Stimulated activated CD8-positive, alpha-beta memory T cell treated with anti-CD3 and anti-CD28 coated beads, Interleukin-2, amount 100 ng/mL, for 48 hours (primary cell): ENCODE measurements at regions not wholly inside any gene's neighbourhood (a gene's known extent, or its start where the extent isn't known, plus 50 kb on each side); places are given as distances from the start of the nearest gene placed in this dataset.
A peak's percentile ranks its signal among the peaks of the same experiment; 100 is the strongest.
"Not testable (repeated sequence)": the region's sequence is repeated elsewhere in the genome, so short reads cannot be mapped to it uniquely, and the experiment has no call there.

Source experiments
- DNase-seq, 2 donors: peaks; one replicate each; pipeline ENCODE4 v3.0.0-alpha.2; 2020; ENCODE audit warnings: low read depth in 2 of 2

GRCh38 chr5:92561411-92561959, 1019.5 kb downstream of the NR2F1-AS1 start:
- no peak for DNase-seq

DNA sequence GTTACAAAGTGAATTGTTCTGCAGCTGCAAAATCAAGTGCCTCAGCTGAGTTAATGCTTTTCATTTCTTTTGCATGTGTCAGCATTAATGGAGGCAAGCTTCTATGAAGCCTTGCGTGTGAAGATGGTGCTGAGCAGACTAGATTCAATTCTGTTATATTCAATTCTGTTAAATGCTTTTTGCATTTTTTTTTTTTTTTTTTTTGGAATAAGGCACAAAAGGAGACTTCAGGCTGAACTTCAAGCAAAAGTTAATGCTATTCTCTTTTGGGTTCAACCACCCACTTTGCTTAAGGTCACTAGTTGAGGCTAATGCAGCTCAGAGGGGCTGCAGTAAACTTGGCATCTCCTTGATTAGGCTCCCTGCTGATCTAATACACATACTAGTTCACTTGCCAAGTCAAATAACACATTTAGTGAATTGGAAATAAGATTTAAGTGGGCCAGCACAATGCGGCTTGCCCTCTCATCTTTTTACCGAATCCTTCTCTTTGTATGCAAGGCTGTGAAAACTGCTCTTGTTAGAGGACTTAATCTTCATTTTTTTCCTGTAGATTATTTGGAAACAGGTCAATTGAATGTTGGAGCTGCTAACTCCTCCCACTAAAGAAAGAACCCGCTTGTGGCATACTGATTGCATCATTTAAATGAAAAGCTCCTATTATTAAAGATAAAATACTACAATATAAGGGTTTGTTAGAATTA, 1020.2 kb downstream of the NR2F1-AS1 start:
- DNase-seq = no peak

DNA sequence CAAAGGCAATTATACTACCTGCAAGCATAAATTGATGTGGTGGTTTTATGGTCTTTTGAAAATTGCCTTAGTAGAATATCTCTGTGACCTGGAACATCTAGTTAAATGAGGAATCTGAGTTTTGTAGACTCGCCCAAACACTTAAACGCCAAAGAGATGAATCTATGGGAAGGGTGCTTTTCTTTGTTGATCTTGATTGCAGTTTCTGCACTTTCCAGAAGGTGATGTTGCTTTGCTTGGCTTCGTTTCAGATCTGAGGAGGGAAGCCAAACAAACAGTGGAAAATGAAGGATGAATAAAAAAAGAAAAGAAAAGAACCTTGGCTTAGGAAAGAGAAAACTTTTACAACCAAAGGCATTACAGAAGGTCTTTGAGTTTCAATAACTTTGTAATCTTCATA, 1021.2 kb downstream of the NR2F1-AS1 start:
- no peak for DNase-seq

- no peak for DNase-seq
Observed at GRCh38 chr5:92559331-92559730, 1021.7 kb downstream of the NR2F1-AS1 start.

GRCh38 chr5:92556747-92557146, 1024.3 kb downstream of the NR2F1-AS1 start:
- no peak for DNase-seq

DNA sequence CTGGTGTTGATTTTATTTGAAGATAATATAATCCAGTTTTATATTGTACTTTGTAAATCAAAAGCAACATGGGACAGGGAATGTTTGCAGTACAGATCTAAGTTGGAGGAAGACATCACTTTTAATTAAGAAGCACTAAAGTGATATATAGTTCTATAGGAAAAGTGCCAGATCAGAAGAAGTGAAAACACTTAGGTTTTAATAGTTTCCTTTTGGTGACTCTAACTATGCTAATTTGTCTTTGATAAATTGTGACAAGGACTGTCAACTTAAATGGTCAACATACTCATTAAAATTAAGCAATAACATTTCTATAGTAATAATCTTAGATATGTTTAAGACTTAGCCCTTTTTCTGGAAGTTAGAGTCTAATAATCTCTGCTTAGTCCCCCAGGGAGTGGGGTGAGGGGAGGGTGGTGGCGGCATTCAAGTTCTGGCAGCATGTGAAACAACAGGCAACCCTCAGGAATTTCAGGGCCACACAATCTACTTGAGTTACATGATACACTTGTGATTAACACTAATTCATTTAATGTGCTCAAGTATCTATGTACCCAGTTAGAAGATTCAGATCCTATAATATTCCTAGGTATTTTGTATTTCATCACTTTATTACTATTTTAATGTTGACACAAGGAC, 1026.5 kb downstream of the NR2F1-AS1 start:
- DNase-seq = no peak

DNA sequence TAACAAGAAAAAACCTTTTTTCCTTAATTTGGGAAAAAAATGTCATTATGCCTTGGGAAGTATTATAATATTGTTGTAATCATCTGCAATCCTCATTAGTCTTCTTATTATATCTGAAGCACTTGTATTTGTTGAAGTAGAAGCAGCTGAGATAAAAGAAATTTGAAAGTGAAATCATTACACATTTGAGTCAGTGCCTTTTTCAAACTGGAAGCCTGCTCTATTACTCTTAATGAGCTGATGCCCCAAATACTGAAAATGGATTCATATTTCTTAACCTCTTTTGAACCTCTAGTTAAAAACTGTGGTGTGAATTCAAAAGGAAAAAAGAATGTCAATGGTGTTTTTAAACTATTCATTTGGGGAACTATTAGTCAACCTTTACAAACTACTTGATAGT, 1027.7 kb downstream of the NR2F1-AS1 start:
- DNase-seq = no peak

- no peak for DNase-seq
Observed at GRCh38 chr5:92552206-92553160, 1028.5 kb downstream of the NR2F1-AS1 start.

GRCh38 chr5:92548346-92548745, 1032.7 kb downstream of the NR2F1-AS1 start:
- DNase-seq = no peak

GRCh38 chr5:92544596-92544995, 1036.4 kb downstream of the NR2F1-AS1 start:
- DNase-seq = no peak

DNA sequence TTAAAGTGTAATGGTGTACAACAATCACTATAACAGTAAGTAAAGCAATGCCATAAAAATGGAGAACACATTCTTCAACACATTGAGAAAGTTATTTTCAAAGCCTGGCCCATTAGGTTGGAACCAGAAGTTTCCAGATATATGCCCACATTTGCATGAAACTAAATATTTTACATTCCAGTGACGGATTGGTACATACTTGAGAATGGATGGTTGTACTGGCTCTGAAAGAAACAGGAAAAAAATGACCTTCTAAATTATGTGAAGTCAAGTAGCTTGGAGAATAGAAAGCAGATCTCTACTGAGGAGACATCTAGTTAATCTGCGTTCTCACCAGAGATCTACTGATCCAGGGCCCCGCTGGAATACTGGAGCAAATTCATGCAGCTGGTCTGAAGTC, 1037.0 kb downstream of the NR2F1-AS1 start:
- no peak for DNase-seq

DNA sequence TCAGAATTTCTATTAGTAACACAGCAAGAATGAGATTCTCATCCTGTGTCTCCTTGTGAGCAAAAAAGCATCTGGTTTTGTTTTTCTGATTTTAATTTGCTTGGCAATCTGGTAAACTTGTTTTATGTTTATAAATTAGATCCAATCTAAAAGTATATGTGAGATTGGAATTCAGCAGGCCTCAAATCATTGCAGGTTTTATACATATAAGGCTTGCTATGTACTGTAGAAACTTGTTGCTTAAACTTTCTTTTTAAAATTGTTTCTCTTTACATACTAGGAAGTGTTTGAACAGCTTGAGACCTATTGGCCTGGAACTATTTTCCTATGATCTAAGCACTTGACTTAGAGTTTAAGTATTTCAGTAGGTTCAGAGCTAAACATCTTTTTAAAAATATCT, 1037.8 kb downstream of the NR2F1-AS1 start:
- DNase-seq = no peak

GRCh38 chr5:92542017-92542416, 1039.0 kb downstream of the NR2F1-AS1 start:
- not testable (repeated sequence) for DNase-seq

DNA sequence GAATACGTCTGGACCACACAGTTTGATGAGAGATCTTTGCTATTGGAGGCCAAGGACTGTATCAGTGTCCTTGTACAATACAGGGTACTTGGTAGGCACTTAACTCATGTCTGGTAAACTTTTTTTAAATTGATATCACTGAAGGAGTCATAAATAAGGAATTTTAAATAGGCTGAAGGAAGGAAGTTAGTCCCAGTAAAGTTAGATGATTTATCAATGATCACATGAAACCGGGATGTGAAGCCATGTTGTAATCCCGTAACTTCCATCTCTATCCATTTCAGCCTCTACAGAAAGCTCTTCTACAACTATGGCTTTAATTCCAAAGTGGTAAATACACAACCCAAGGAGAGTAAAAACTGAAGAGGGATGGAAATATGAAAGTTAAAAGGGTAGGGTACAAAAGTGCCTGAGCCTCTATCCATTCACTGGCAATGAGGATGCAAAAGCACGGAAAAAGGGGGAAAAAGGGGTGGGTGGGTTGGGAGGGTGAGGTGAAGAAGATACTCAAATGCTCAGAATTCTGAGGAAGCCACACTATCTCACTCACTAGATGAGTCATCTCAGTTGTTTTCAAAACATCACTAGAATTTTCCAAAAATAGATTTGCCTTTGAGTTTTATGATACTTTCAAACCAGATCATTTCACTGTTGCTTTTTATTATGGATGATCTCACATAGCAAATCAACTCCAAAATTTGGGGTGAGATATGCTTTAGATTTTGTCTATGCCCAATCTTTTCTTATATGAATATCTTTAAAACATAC, 1053.5 kb downstream of the NR2F1-AS1 start:
- DNase-seq = no peak

- DNase-seq = no peak
Observed at GRCh38 chr5:92525131-92525530, 1055.9 kb downstream of the NR2F1-AS1 start.

DNA sequence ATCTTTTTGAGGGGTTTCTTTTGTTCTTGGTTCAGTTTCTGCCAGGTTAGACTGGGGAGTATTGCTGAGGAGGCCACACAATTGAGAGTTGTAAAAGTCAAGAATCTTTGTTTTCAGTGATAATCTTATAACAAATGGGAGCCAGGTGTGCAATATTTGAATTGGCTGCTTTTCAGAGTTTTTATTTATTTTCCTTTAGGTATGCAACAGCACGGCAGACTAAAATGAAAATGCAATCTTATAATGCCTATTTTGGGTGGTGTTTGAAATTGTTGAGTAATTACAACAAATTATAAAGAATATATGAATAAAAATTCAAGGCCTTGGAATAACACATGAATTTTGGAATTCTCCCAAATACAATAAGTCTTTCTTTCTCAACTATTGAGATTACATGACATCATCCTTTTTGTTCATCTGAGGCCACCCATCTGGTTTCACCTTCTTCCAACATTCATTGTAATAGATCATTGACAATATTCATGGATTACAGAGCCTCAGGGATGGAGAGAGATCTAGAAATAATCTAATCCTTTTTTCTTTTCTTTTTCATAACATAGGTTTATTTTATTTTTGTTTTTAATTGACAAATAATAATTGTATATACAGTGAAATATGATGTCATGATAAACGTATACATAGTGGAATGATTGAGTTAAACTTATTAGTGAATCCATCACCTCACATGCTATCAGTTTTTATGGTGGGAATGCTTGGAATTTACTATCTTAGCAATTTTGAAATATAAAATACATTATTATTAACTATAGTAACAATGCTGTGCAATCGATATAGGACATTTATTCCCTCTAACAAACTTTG, 1061.0 kb downstream of the NR2F1-AS1 start:
- DNase-seq = no peak

DNA sequence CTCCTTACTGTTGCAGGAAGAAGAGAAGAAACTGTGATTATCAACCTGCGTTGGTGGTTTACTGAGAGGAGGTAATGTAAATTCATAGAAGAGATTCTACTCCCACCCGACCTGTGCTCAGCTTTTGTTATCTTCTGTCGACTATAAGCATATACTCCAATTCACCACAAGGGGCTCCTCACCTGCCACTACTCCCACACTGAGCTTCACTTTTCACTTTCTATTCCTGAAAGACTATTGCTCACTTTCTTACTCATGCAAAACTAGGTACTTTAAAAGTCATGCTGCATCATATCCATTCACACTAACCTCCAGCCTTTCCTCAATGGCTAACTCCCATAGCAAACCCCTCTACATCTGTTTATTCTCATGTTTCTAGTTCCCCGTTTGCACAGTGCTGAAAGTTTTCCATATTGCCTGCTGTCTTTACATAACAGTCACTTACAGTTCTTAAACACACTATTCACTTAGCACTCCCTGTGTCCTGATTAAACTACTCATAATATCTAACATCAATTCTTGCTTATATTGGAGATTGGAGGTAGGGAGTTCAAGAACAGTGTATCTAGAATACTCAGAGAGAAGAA, 1062.6 kb downstream of the NR2F1-AS1 start:
- no peak for DNase-seq

GRCh38 chr5:92514896-92515295, 1066.1 kb downstream of the NR2F1-AS1 start:
- no peak for DNase-seq

DNA sequence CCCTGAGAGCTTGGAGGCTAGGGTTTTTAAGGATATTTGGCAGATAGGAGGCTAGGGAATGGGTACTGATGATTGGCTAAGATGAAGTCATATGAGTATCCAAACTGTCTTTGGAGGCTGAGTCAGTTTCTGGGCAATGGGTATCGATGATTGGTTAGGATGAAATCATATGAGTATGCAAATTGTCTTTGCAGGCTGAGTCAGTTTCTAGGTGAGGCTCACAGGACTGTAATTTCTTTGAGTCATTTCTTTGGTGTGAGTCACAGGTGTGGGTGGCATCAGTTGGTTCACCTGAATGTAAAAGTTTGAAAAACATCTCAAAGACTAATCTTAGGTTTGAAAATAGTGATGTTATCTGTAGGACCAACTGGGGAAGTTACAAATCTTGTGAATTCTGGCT, 1068.0 kb downstream of the NR2F1-AS1 start:
- DNase-seq = peak in 1 of 2 donors; percentile 0

GRCh38 chr5:92508271-92508670, 1072.7 kb downstream of the NR2F1-AS1 start:
- DNase-seq = no peak
